HG02870 (cell line): ENCODE measurements at regions not wholly inside any gene's neighbourhood (a gene's known extent, or its start where the extent isn't known, plus 50 kb on each side); places are given as distances from the start of the nearest gene placed in this dataset.
"Not testable (repeated sequence)": the region's sequence is repeated elsewhere in the genome, so short reads cannot be mapped to it uniquely, and the experiment has no call there.

Experiments
- ATAC-seq: cut with Tn5 transposase; IDR thresholded peaks from one replicate; pipeline ENCODE4 v1.9.1; 2021; ENCODE audit warnings: mild to moderate bottlenecking, moderate library complexity; ENCODE audit not compliant: unreplicated experiment

DNA sequence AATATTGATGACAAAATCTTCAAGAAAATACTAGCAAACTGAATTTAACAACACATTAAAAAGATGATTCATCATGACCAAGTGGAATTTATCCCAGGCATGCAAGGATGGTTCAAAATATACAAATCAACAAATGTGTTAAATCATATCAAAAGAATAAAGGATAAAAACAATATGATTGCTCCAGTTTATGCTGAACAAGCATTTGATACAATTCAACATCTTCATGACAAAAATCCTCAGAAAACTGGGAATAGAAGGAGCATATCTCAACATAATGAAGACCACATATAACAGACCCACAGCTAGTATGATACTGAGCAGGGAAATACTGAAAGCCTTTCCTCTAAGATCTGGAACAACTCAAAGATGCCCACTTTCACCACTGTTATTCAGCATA is 352.3 kb downstream of the PYDC2 start:
- no peak for ATAC-seq

DNA sequence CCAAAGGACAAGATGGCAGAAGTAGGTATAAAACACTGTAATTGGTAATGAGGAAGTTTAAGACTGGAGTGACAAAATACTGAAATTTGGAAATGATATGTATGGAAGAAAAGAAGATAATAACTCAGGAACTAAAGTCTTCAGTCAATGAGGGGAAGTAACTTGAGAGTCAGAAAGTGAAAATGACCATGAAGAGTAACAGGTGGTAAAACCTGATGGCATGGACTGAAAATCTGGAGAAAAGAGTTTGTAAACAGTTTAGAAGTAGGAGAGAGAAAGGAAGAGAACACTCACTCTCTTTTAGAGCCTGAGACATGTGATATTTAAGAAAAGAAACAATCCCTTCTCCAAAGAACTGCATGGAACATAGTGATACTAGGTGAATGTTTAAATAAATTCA is 387.9 kb downstream of the PYDC2 start:
- no peak for ATAC-seq

DNA sequence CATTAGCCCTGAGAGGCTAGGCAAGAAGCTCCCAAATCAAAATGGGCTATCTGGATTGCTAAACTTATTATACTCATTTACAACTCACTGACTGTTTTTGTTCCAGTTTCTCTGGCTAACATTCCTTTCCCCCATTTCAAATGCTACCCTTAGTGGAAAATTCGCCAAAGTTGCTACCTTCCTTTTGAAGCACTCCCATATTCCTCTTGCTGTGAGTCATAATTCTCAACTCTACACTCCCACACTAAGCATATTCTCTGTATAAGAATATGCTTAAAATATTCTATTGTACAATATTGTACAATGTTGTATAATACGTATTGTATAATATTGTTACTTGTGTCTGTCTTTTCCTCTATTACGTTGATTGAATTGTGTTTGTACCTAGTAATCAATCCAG is 398.6 kb downstream of the PYDC2 start:
- no peak for ATAC-seq

DNA sequence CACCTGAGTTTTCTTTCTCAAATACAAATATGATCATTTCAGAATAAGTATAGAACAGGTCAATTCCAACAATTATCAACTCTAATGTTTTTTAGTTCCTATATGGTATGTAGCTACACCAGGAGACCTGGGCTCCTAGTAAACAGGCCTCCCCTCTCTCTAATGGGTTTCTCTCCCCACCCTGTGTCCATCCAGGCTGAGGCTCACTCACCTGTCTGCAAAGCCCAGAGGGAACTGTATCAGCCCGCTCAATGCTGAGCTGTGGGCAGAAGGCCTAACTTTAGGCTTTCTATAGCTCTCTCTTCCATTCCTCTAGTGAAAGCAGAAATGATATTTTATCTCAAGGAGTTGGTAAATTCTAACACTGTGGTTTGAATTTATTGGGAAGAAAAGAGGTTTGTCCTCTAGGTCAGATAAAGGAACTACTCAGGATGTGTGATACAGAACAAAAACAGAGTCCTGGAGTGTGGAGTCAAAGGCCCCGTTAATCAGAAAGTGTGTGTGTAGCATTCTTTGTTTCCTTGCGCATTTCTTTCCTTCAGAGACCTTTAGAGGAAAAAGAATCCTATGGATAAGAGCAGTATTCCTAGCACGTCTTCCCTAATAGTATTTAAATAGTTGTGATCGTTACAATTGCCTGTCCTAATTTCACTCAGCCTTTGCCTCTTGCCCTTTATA is 408.9 kb downstream of the PYDC2 start:
- ATAC-seq, result no peak

DNA sequence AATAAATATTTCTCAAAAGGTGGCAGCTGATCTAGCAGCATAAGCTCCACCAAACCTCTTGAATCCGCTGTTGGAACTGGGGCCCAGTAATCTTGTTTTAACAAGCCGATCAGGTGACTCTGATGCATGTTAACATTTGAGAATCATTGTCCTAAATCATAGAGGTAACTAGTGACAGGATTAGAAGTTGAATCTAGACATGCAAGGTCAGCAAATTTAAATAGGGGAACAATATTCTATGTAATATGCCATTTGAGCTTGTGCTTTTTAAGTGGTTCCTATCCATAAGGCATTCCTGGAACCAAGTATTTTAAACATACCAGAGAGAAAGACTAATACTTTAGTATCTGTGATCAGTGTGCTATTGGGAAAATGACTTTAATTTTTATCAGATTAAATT is 412.8 kb downstream of the PYDC2 start:
- no peak for ATAC-seq

DNA sequence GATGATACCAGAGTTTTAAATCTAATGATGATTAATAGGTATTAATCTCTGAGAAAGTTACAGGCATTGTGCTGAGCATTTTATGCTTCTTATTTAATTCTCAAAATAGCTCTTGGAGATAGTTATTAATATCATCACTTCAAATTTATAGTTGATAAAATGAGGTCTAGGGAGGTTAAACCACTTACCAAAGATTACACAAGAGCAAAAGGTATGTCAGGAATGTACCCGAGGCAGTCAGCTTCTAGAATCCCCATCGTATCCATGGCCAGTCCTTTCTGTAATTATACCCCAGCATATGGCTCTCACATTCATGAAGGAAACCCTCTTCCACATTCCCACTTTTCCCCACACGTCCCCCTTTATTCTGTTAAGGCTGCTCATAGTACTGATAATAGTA is 421.3 kb downstream of the PYDC2 start:
- ATAC-seq, result no peak

DNA sequence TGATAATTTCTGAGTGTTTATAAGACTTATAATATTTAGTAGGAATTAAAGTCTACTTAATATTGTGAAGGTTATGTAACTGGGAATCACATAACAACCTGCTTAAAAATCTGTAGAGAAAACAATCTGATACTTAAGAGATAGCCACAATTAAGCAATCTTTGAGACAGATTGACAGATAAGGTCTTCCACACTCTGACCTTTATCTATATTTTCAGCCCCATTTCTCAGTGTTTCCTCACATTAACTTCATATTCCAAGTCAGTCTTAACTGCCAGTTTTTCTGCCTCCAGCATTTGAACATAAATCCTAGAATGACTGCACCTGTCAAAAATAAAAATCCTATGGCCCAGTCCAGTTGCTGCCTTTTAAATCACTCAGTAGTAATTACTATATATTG is 423.2 kb downstream of the PYDC2 start:
- no peak for ATAC-seq

DNA sequence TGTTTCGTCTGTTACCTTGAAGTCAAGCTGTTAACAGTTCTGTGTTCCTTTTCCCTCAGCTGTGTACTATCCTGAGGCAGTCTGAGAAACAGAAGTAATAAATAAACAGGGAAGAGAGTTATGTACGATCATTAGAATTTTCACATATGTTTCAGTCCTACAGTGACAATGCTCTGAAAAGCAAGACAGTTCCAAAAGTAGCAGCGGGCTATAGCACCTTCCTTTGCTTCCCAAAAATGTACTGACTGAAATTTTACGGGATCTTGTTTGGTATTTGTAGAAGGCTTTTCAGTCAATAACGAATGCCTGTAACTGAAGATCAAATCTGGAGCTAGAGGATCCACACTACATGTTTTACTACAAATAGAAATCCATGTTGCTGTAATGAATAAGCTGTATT is 428.1 kb downstream of the PYDC2 start:
- no peak for ATAC-seq

DNA sequence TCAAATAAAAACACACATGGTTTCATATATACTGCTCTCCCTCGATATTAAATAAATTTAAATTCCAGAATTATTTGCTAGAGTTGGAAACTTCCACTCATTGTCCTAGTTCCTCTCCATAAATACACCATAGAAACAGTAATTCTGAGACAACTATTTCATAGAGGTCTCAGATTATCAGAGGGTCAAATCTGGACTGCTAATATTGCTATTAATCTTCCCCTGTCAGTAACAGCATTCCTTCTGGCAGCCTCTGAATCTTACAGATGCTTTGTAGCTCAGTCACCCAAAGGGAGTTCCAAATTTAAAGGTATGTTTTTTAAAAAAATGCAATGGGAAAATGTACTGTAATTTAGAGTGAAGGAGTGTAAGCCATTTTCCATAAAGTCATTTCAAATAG is 428.8 kb downstream of the PYDC2 start:
- no peak for ATAC-seq

DNA sequence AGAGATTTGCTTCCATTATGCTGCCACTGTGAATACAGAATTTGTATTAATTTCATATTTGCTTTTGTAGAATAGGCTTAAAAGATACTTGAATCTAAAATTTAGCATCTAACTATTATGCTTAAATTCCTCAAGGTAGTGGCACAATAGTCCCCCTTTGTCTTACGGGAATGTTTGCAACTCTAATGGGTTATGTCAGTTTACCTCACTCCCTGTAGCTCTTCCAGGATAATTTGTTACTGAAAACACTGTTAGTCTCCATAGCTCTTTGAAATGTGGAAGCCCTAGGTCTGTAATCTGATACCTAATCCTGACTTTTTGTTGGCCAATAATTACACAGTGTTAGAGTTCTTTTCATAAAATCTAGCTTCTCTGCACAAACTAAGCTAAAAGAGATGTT is 433.4 kb downstream of the PYDC2 start:
- ATAC-seq, result no peak

DNA sequence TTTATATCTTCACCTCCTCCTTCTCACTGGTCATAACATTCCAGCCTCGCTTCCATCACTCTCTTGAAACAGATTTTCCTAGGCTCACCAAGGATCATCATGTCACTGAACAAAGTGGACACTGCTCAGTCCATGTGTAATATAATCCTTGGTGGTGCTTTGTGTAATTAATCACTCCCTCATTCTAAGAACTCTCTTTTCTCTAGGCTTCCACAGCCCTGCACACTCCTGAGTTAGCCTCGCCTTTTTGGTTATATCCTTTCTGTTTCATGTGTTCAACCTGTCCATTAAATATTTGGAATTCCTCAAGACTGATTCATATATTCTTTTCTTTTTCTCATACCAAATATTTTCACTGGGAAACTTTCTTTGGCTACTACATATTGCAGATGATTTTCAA is 440.8 kb downstream of the PYDC2 start:
- no peak for ATAC-seq

DNA sequence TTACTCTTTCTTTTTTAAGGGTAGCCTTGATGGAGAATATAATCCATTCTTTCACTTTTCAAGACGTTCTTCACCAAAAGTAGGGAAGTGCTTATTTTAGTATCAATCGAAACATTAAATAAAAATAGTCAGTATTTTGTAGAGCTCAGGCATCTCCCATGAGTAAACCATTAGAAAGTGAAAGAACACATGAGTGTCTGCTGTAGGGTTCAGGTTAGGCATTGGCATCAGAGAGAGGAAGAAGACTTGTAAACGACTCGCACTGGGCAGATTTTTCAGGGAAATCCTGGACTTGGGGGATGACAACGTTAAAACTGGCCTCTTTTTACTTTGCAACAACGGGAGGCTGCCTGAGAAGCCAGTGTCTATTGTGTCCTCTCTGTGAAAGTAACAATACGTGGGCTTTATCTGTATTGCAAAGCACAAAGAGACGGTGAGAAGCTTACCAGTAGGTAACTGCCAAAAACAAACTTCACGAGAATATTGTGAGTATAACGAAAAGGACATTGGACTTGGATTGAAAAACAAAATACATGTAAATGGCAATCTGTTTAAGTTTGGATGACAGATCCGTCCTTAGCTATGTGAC is 451.7 kb downstream of the PYDC2 start:
- no peak for ATAC-seq

DNA sequence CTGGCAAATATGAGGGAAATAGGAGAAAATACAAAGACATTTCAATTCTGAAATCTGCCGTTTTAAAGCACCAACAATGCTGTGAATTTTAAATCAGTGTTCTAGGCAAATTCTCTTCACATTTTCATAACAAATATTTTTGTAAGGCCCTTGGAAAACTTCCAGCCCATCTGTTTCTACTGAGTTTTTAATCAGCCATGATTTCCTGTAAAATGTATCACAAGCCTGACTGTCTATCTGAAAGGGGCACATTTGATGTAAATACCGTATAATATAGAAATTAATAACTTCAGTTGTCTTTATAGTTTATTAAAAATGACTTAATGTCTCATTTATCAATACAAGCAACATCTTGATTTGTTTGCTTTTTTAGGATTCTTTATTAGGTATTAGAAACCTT is 454.7 kb downstream of the PYDC2 start:
- ATAC-seq, result no peak

DNA sequence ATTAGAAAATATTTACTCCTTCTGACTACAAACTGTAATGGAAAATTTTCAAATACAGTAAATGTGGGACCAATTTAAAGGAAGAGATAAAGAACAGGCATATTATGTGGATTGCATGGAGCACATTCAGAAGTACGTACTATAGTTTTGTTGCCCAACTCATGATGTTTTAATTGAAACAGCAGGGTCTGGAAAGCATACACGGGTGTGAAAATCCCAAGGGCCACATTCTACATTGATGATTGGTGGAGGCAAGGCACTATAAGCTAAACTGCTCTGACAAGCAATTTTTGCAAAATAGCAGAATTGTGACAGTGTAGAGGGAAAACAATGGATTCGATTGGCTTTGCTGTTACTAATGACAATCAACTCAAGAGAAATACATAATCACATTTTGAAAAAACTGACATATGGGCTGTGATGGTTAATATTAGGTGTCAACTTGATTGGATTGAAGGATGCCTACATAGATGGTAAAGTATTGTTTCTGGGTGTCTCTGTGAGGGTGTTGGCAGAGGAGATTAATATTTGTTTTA is 458.6 kb downstream of the PYDC2 start:
- no peak for ATAC-seq

DNA sequence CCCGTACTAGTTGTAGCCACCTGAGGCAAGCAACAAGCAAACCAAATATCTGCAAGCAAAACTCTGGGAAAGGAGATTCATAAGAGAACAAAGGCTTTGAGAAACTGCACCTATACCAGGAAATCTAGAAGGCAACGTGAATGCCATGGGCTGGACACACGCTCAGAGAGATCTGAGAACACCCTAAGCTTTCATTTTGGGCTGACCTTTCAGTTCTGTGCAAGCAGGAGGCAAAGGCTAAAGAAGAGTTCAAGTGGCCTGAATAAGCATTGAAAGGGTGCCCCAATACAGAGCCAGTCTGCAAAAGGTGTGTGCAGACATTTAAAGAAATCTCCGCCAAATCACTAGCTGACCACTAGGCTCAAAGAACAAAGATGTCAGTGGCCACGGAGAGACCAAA is 461.6 kb downstream of the PYDC2 start:
- no peak for ATAC-seq

DNA sequence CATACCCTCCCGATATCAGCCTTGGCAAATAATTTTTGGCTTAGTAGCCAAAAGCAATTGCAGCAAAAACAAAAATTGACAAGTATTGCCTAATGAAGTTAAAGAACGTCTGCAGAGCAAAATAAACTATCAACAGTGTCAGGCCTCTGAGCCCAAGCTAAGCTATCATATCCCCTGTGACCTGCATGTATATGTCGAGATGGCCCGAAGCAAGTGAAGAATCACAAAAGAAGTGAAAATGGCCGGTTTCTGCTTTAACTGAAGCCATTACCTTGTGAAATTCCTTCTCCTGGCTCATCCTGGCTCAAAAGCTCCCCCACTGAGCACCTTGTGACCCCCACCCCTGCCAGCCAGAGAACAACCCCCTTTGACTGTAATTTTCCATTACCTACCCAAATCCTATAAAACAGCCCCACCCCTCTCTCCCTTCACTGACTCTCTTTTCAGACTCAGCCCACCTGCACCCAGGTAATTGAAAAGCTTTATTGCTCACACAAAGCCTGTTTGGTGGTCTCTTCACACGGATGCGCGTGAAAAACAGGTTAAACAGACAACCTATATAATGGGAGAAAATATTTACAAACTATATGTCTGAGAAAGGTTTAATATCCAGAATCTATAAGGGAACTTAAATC is 466.3 kb downstream of the PYDC2 start:
- ATAC-seq, result not testable (repeated sequence)

DNA sequence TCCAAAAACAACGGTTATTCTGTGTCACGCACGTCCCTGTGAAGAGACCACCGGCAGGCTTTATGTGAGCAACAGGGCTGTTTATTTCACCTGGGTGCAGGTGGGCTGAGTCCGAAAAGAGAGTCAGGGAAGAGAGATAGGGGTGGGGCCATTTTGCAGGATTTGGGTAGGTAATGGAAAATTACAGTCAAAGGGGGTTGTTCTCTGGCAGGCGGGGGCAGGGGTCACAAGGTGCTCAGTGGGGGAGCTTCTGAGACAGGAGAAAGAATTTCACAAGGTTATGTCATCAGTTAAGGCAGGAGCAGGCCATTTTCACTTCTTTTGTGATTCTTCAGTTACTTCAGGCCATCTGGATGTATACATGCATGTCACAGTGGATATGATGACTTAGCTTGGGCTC is 467.0 kb downstream of the PYDC2 start:
- not testable (repeated sequence) for ATAC-seq

DNA sequence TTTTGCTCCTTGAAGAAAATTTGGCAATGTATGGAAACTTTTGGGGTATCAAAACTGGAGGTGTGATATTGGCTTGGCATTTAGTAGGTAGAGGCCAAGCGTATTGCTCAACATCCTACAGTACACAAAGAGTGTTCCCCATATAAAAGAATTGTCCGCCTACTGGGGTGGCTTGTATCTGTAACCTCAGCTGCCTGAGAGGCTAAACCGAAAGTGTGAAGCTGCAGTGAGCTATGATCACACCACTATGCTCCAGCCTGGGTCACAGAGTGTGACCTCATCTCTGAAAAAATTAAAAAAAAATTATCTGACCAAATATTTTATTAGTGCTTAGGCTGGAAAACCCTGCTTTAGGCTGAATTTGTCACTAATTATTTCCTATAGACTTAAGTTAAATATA is 483.9 kb downstream of the PYDC2 start:
- ATAC-seq, result no peak

DNA sequence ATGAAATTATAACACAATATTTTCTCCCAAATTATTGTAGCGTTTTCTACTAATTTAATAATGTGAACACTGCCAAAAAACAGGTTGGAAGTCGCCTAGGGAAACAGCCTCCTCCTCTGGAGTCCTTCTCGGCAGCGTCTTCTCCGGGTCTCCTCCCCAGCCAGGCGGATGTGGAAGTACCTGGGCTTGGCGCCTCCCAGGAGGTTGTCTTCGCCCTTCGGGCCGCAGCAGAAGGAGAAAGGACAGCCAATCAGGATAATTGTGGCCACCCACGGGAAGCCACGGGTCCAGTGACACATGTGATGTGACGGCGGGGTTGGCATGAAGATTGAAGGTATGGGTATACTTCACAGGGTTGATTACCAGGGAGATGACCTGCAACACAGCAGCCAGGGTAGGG is 491.2 kb downstream of the PYDC2 start:
- ATAC-seq, result no peak

DNA sequence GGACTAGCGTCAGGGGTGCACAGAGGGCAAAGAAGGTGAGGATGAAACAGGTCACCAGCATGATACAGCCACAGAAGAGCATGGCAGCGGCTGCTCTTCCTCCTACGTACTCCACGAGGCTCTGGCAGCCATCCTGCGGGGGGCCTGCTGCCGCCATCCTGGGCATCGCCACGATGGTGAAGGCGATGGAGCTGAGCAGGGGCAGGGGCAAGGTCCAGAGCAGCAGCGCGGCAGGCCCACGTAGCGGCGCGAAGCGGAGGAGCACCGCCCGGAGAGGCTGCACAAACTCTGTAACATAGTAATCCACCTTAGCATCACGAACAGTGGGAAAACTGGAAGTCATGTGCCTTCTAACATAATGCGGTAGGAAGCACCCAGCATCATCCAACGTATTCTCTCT is 491.6 kb downstream of the PYDC2 start:
- no peak for ATAC-seq

DNA sequence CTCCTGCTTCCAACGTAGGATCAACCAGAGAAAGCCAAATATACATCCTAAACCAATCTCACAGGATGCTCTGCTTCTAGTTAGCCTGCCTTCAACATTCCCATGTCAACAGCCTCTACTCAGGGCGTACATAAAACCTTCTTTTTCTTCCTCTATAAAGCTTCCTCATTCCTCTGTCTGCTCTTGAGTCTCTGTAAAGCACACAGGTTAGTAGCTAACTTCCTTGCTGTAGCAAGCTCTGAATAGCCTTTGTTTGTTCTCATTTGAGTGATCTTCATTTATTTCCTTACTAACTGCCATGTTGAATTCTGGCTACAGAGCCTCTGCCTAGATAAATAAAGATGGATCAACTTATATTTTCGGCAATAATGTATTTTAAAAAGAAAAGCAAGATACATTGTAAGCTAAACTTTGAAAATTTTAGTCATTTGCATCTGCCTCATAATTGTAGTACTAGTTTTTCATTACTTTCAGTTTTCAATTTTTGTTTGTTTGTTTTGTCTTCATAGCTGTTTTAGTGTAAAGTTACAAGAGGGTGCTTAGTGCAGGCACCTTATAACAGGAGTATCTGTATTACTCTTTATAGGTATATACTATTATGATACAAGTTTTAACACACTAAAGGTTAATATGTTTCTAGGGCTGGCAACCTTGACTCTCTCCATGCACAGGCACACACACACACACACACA is 498.2 kb downstream of the PYDC2 start:
- ATAC-seq, result no peak

DNA sequence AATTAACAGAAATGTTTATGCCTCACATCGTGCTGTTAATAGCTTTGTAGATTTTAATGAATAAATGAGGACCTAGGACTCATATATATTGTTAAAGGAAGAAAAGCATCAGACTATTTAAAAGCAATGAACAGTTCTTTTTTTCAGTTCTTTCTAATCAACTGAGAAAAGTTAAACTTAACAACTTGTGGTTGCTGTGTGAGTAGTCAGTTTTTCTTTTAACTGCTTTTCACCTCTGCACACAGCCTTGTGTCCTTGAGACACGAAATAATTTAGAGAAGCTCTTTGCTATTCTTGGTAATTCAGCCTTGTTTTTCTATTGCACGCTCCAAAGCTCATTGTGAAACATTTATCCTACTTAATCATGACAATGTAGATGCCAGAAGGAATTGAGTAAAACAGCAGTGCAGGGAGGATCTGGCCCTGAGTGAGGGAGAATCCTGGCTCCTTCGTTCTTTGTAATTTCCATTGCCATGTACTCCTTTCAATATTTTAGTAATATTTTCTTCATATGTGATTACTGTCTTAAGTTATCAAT is 499.0 kb downstream of the PYDC2 start:
- no peak for ATAC-seq
